ENCODE measurements at regions not wholly inside any gene's neighbourhood (a gene's known extent, or its start where the extent isn't known, plus 50 kb on each side); places are given as distances from the start of the nearest gene placed in this dataset.

GRCh38 chr14:87687420-87687819 lies 305.6 kb downstream of the GALC start:
- H3K79me2 ChIP-seq (ENCODE audit: control insufficient read depth, insufficient read depth, low read length) = no peaks in the 10 kb centered on the region
- FAIRE-seq (no peak), ATAC-seq (no peak), DNase-seq (ENCODE audit: low read depth, low spot score) (no peak)
- CTCF ChIA-PET = no interaction called here
- POLR2A ChIA-PET = no interaction called here
- no peaks in the 10 kb centered on the region for H3K4me1 ChIP-seq (ENCODE audit: control insufficient read depth, insufficient read depth, low read length)
- no peaks in the 10 kb centered on the region for H4K20me1 ChIP-seq (ENCODE audit: control insufficient read depth, insufficient read depth)
- no peak for TF ChIP-seq YBX1 (IDR thresholded peaks at IDR 0.05)
- TF ChIP-seq POLR2A (IDR thresholded peaks at IDR 0.05; ENCODE audit: low read depth, low read length) = no peak
- no peak for TF ChIP-seq TCF7 (IDR thresholded peaks at IDR 0.05; ENCODE audit: borderline replicate concordance)
- TF ChIP-seq IKZF2 (IDR thresholded peaks at IDR 0.05) = no peak
- TF ChIP-seq LARP7 (IDR thresholded peaks at IDR 0.05) = no peak
- TF ChIP-seq ZZZ3 (IDR thresholded peaks at IDR 0.05; ENCODE audit: control insufficient read depth, insufficient read length, low read depth) = no peak
- TF ChIP-seq CEBPZ (IDR thresholded peaks at IDR 0.05; ENCODE audit: low read depth, low read length) = no peak
- TF ChIP-seq KDM1A (IDR thresholded peaks at IDR 0.05; ENCODE audit: borderline replicate concordance) = no peak
- TF ChIP-seq NFIC (IDR thresholded peaks at IDR 0.05; ENCODE audit: low read depth, low read length) = no peak
- no peak for TF ChIP-seq YY1 (IDR thresholded peaks at IDR 0.05; ENCODE audit: low read depth, low read length)
- no peak for TF ChIP-seq POLR2AphosphoS5 (IDR thresholded peaks at IDR 0.05; ENCODE audit: low read length)
- no peak for TF ChIP-seq BCL11A (IDR thresholded peaks at IDR 0.05; ENCODE audit: low read depth, low read length)
- no peak for TF ChIP-seq TAF1 (IDR thresholded peaks at IDR 0.05; ENCODE audit: borderline replicate concordance, low read depth, low read length)
- TF ChIP-seq USF2 (IDR thresholded peaks at IDR 0.05; ENCODE audit: borderline replicate concordance, low read depth, low read length) = no peak
- no peak for TF ChIP-seq IRF3 (IDR thresholded peaks at IDR 0.05)
- TF ChIP-seq E2F8 (IDR thresholded peaks at IDR 0.05; ENCODE audit: low read depth, partially characterized antibody) = no peak
- BruUV-seq (replicated peaks) = no TSS peak
- RAD21 ChIA-PET (ENCODE audit: unreplicated experiment) = no interaction called here
- SMC1A ChIA-PET (ENCODE audit: uncharacterized antibody, unreplicated experiment) = no interaction called here
- intact Hi-C loops (cut with micrococcal nuclease; ENCODE audit: unreplicated experiment) = no loop called here
- H2AFZ ChIP-seq (ENCODE audit: control insufficient read depth, low read depth, low read length) = no peak overlapping the region
- no peaks in the 10 kb centered on the region for H3K27me3 ChIP-seq (replicated peaks in 1 of 2; ENCODE audit: control insufficient read depth in 2 of 2, insufficient read depth in 2 of 2, low read length in 1 of 2)
- H3K9me3 ChIP-seq (replicated peaks; ENCODE audit: control insufficient read depth, insufficient read depth, low read length) = no peaks in the 10 kb centered on the region
- no peak overlapping the region for H3K4me2 ChIP-seq (ENCODE audit: control insufficient read depth, insufficient read depth)
- in situ Hi-C loops (cut with MboI) = no loop called here
- H3K9ac ChIP-seq (ENCODE audit: control insufficient read depth, insufficient read depth, low read length) = no peak overlapping the region
- 29% methylated on average over 7 of the region's 7 CpGs for WGBS (ENCODE audit: insufficient coverage, insufficient replicate concordance, low lambda C conversion rate, missing lambda C conversion rate)
- H3K27ac ChIP-seq (ENCODE audit: control insufficient read depth, insufficient read depth) = no peak overlapping the region
- no peak overlapping the region for H3K4me3 ChIP-seq
- no peaks in the 10 kb centered on the region for H3K36me3 ChIP-seq (ENCODE audit: control insufficient read depth in 2 of 2, insufficient read depth in 2 of 2, low read length in 1 of 2)
